ENCODE measurements at regions not wholly inside any gene's neighbourhood (a gene's known extent, or its start where the extent isn't known, plus 50 kb on each side); places are given as distances from the start of the nearest gene placed in this dataset.

- no peak for TF ChIP-seq CTCF (IDR thresholded peaks at IDR 0.05)
- no peak for TF ChIP-seq POLR2A (IDR thresholded peaks at IDR 0.05)
These were observed 74.2 kb upstream of the SERTAD2 start for GRCh38 chr2:64727843-64728463.
